Stimulated activated CD8-positive, alpha-beta memory T cell treated with anti-CD3 and anti-CD28 coated beads, Interleukin-12 subunit alpha, Interleukin-12 subunit beta, amount 100 ng/mL, for 1 hour (primary cell): ENCODE measurements at regions not wholly inside any gene's neighbourhood (a gene's known extent, or its start where the extent isn't known, plus 50 kb on each side); places are given as distances from the start of the nearest gene placed in this dataset.
"Not testable (repeated sequence)": the region's sequence is repeated elsewhere in the genome, so short reads cannot be mapped to it uniquely, and the experiment has no call there.

Experiments
- DNase-seq: peaks from one replicate; pipeline ENCODE4 v3.0.0-alpha.2; 2020; ENCODE audit warnings: low read depth

DNA sequence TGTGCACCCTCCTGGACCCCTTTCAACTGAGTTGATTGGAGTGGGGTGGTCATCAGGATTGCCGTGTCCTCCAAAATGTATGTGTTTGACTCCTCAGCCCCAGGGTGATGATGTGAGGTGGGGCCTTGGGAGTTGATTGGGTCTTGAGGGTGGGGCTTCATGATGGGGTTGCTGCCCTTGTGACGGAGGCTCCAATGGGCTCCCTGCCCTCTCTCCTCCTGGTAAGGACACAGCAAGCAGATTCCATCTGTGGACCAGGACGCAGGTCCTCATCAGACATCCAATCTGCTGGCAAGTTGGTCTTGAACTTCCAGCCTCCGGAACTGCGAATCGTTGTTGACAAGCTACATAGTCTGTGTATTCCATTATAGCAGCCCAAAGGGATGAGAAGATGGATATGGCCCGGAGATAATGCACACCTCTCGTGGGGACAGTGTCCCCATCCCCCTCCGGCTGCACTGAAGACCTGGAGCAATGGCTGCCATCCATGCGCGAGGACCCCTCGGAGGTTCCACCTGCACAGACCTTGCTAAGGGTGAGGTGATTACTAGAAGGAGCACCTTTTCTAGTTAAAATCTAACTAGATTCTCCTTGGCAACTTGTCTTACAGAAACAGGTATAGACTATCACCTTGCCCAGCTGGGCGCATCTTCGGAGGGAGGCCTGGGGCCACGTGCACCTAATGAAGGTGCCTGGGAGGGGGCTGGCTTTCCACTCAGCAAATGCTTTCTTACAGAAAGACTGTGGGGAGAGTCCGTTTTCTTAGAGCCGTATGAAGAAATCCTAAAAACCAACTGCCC is 75.7 kb upstream of the IRX4 start:
- no peak for DNase-seq

DNA sequence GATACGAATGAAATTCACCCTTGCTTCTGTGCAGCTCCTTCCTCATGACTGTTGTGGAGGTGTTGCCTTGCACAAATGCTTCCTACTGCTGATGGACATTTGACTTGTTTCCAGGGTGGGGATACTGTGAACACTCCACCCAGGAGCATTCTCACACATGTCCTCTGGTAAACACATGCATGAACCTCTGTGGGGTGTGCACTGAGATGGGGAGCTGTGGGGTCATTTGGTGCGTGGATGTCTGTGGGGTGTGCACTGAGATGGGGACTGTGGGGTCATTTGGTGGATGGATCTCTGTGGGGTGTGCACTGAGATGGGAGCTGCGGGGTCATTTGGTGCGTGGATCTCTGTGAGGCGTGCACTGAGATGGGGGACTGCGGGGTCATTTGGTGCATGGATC is 72.9 kb upstream of the IRX4 start:
- no peak for DNase-seq

DNA sequence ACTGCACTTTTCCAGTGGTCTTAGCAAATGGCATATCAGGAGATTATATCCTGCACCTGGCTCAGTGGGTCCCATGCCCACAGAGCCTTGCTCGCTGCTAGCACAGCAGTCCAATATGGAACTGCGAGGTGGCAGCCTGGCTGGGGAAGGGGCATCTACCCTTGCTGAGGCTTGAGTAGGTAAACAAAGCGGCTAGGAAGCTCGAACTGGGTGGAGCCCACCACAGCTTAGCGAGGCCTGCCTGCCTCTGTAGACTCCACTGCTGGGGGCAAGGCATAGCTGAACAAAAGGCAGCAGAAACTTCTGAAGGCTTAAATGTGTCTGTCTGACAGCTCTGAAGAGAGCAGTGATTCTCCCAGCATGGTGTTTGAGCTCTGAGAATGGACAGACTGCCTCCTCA is 71.0 kb upstream of the IRX4 start:
- not testable (repeated sequence) for DNase-seq

DNA sequence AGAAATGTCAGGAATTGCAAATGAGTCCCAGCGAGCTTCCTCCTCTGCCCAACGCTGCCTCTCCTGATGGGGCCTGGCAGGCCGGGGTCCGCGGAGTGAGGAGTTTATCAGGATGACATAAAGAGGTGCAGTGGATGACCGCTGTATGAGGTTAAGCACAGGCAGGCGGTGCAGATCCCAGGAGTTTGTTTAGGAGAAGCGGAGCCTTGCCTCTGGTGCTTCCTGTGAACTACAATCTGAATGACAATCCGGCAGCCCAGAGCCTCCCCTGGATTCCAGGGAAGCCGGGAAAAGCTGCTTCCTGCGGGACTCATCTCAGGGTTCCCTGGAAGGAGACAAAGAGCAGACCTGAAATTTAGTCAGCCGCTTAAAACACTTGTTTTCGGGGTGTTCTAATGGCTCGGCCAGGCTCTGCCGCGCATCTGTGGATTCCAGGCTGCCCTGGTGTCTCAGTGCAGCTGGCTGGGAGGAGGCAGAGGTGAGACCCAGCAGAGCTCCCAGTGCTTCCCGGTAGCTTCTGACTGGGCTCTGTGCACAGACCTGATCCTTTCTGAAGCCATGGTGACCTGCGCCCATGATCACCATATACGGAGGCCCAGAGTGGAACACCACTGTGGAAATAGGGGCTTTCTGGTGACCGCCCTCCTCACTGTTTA is 69.8 kb upstream of the IRX4 start:
- DNase-seq: no peak

DNA sequence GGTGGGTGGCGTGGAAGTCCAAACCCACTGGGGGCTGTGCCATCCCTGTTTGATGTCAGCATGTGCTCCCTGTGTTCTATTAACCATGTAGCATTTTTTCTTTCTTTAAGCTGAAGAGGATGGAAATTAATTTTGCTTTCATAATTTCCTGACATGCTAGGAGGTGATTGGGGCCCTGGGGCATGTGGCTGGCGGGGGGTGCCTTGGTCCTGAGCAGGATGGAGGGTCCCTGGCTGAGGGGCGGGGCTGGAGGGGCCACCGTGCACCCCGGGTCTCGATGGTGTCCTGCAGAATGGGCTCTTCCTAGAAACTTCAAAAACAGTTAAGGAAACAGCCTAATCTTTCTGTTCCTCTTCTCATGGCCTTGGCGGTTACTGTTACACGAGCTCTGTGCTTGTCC is 69.3 kb upstream of the IRX4 start:
- DNase-seq: no peak

DNA sequence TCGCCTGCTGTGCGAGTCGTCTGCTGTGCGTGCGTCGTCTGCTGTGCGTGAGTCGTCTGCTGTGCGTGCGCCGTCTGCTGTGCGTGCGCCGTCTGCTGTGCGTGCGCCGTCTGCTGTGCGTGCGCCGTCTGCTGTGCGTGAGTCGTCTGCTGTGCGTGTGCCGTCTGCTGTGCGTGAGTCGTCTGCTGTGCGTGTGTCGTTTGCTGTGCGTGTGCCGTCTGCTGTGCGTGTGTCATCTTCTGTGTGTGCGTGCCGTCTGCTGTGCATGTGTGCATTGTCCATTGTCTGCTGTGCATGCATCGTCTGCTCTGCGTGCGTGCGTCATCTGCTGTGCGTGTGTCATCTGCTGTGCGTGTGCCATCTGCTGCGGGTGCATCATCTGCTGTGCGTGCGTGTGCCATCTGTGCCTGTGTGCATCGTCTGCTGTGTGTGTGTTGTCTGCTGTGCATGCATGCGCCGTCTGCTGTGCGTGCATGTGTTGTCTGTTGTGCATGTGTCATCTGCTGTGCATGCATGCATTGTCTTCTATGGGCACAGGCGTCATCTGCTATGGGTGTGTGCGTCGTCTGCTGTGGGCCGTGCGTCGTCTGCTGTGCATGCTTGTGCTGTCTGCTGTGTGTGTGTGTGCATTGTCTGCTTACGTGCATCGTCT is 68.6 kb upstream of the IRX4 start:
- DNase-seq: no peak

DNA sequence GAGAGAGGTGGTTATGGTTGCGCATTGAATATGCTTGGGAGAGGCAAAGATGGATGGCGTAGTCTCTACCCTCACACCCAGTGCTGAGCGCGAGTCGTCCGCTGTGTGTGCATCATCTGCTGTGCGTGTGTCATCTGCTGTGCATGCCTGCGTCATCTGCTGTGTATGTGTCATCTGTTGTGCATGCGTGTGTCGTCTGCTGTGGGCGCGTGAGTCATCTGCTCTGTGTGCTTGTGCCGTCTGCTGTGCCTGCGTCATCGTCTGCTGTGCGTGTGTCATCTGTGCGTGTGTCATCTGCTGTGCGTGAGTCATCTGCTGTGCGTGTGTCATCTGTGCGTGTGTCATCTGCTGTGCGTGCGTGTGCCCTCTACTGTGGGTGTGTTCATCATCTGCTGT is 68.0 kb upstream of the IRX4 start:
- DNase-seq: no peak

DNA sequence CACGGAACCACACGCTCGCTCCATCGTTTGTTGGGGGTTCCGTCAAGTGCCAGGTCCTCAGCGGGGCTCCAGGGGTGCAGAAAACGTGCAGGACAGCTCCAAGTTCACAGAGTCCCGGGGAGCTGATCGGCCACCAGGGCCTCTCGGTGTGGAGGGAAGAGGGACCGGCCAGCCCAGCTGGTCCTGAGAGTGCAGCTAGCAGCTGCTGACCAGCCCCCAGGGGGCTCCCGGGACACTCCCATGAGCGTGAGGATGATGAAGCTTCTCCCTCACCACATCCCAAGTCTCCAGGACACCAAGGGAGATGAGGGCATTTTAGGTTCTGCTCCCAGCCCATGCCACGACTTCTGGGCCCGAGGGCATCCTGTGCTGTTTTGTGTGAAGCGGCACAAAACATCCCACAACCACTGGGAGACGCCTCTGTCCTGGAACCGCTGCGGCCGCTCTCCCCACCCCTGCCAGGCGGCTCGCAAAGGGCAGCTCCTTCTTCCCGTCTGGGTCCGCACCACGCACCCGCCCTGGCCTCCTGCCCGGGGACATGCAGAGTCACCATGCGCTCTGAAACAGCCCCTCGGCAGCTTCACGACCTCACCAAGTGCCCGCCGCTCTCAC is 67.5 kb upstream of the IRX4 start:
- no peak for DNase-seq

DNA sequence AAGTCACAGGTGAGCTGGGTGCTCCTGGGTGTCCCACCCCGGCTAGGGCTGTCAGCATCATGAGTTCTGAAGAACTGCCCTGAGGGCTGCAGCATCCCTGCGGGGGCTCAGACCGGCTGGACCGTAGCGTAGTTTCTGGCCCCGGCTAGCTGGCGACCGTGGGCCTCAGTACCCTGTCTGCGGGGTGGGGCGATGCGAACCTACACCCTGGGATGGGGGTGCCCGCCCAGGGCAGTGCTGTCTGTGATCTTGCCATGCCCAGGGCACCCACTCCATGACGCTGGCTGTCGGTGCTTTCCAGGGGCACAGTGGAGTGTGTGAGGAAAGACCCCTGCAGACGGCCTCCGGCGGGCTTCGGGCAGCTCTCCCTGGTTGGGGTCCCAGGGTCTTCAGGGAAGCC is 66.5 kb upstream of the IRX4 start:
- no peak for DNase-seq

DNA sequence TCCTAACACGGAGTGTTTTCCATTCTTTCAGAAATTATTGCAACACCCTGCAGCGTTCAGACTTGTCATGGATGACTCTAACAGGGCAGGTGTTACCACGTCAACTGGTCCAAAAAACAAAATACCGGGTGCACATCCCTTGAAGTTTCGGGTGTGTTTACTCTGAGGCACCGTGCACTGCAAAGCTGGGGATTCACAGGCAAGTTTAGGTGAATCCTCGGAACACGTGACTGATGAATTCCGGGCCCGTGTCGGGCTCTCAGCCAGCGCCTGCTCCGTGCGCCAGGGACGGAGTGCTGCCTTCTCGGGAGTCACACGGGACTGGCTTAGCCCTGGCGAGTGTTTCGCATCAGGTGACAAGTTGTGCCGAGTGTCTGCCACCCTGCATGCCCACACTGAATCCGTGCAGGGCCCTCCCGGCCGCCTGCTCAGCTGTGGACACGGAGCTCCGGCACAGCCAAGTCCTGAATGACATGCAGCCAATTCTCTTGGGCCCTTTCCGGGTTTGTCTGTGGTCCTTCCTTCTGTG is 66.0 kb upstream of the IRX4 start:
- no peak for DNase-seq

DNA sequence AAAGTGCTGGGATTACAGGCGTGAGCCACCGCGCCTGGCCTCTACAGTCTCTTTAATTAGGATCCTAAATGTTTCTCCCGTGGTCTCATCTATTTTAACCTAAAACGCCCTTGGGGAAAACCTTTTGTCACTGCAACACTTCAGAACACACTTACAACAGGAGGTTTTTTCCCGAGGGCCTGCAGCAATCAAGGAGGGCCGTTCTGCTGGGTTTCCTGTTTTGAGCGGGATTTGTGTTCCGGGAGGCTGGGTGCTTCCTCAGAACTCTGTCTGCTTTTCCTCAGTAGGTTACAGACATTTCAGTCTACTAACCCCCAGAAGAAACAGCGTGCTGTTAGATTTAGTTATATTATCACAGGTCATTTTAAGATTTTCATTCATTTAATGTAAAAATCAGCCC is 65.4 kb upstream of the IRX4 start:
- DNase-seq: no peak

DNA sequence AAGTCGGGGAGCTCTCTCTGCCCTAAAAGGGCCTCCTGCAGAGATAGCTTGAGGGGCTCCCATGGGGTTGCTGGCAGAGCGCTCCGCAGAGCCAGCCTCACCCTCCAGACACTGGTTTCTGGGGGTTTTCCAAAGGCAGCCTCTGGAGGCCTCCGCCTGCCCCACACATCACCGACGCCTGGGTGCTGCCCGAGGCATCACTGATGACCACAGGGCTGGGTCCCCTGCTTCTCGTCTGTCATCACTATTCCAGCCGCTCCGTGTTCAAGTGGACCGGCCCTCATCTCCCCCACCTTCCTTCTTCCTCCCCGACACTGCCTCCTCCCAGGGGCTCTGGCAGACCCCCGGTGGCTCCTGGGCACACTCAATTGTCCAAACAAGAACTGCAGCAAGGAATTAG is 64.1 kb upstream of the IRX4 start:
- DNase-seq: no peak

DNA sequence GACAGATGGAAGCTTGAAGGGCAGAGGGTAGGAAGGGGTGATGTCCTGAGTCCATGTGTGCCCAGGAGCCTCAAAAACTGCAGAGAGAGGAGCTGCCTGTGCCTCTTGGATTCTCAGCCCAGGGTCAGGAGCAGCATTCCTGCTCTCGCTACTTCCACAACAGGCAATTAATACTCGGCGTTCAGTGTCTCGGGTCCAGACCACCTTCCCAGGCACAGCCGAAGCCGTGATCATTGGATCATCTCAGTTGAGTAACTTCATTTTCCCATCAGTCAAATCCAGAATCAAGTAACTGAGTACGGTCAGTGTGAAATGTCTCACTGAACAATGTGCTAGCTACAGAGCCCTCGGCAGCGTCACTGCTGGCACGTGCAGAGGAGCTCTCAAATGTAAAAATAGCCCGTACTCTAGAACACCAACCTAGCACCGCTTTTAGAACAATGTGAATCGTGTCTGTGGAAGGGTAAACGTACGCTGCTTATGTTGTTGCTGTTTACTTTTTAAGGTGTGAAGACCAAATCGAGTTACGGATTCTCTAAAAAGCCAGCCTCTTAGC is 63.5 kb upstream of the IRX4 start:
- DNase-seq: no peak

DNA sequence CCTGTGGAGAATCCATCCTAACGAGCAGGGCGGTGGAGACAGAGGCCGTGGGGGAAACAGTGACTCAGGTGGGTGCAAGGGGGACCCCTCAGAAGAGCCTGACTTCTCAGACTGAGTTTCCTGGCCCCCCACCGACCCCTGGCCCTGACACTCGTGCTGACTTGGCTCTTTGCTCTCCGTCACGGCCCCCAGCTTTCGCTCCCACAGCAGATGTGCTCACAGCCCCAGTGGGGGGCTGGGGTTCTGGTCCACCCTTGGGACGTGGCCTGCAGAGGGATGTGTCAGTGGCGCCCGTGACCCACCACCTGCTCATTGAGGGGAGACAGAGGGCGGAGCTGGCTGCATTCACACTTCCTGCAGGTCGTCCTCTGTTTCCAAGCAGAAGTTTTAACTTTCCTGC is 62.9 kb upstream of the IRX4 start:
- DNase-seq: no peak

DNA sequence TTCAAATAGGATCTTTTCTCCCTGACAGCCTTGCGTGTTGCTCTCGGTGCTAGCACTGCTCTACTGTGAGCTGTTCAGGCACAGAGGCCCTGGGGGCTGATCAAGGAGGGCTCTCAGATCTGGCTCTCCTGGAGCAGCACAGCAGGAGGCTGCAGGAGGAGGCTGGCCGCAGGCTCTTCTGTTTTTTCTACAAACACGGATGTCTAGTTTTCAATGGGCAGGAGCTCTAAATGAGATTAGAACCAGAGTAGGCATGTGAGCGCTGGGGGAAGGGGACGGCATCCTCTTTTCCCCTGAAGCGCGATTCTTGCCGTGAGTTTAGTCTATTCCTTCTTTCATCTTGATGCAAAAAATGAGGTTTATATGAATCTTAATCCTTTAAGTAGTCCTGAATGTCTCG is 61.7 kb upstream of the IRX4 start:
- DNase-seq: no peak

DNA sequence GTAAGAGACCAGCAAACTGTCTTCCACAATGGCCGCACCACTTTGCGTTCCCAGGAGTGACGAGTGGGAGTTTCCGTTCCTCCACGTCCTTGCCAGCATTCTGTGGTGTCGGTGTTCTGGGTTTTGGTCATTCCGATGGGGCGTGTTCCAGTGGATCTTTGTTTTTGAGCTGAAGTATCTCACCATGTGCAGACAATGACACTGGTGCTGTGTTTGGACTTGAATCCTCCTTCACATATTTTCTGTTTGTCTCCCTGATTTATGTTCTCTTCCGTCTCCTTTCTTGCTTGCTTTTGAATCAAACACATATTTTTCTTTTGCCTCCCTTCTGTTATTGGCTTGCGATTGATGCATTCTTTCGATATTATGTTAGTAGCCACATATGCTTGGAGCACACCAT is 60.8 kb upstream of the IRX4 start:
- no peak for DNase-seq

DNA sequence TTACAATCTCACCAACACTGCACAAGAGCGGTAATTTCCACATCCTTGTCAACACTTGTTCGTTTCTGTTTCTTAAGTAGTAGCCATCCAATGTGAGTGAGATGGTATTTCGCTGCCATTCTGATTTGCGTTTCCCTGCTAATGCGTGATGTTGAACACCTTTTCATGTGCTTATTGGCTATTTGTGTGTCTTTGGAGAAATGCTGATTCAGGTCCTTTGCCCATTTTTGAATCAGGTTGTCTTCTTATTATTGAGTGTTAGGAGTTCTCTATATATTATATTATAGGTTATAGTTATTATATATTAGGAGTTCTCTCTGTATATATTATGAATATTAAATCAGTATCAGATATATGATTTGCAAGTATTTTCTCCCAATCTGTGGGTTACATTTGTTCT is 59.9 kb upstream of the IRX4 start:
- DNase-seq: no peak

DNA sequence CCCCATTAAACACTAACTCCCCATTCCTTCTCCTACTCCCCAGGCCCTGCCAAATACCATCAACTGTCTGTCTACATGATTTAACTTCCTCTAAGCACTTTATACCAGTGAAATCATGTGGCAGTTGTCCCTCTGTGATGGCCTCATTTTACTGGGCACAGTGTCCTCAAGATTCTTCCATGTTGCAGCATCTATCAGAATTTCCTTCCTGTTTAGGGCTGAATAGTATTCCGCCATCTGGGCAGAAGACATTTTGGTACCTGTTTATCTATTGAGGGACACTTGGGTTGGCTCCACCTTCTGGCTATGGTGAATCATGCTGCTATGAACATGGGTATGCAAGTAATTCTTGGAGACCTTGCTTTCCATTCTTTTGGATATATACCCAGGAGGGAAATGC is 59.4 kb upstream of the IRX4 start:
- DNase-seq: no peak

DNA sequence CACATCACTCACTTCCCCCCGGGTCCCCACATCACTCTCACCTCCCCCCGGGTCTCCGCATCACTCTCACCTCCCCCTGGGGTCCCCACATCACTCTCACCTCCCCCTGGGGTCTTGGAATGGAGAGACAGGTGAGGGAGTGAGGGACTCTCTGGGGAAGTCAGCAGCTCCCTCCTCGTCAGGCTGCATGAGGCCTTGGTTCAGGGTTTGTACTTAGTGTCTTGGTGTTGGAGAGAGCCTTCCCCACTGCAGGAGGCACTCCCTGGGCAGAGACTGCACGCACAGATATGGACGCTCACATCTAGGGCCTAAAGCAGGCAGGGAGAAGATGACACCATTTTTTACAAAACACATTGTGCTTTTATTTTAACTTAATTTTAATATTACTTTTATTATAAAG is 56.5 kb upstream of the IRX4 start:
- no peak for DNase-seq

DNA sequence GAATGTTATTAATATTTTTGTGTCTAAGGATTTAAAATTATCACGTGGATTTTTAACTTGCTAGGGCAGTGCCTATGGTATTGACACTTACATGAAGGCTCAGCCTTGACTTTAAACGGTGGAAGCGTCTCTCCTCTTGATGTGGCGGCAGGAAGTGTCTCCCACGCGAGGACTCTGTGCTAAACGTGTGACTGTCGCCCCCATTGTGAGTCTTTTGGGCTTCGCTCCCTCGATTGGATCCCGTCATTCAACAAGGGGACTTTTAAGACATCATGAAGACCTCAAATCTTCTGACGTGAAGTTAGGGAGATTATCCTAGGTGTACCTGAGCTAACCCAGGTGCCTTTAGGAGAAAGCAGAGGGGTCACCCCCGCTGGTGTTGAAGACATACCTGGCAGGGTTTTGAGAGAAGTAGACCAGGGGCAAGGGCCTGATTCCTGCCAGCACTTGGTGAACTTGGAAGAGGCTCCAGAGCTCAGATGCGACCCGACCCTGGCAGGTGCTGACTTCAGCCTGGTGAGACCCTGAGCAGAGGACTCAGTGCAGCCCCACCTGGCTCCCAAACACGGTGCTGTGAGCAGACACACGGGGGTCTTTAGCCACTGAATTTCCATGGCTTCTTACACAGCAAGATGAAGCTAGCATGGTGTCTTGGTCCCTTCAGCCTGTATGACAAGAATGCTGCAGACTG is 55.7 kb upstream of the IRX4 start:
- no peak for DNase-seq

DNA sequence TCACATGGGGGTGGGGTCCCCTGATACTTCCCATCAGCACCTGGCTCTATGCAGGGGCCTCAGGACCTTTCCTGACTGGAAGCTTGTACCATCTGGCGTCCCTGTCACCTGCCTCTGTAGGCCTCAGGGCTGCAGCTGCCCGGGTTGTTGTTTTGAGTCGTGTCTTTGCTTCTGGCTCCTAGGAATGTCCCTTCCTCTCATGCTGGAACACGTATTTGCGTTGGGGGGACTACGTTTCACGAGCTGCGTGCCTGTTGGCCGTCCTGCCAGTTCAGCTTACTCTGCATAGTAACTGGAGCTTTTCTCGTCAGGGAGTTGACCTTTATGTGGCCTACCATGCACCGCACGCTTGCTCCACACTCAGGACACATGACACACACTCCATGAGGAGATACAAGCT is 54.9 kb upstream of the IRX4 start:
- no peak for DNase-seq

DNA sequence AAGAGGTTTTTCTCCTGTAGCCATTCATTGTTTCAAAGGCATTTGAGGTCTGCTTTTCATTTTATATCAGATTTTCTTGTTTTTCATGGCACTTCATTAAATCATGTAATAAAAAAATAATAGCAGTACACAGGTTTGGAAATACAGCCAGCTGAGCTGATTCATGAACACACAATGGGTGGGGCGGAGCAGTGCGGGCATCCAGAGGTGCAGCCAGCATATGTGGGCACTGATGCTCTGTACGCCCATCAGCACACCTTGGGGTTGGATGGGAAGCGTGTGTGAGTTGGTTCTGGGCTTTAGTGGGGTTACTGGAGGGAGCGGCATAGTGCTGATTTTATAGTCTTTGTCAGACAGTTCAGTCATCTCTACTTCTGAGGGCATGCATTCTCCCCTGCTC is 54.2 kb upstream of the IRX4 start:
- DNase-seq: no peak
